ENCODE measurements at regions not wholly inside any gene's neighbourhood (a gene's known extent, or its start where the extent isn't known, plus 50 kb on each side); places are given as distances from the start of the nearest gene placed in this dataset.

GRCh38 chrX:22634083-22634482 is 361.4 kb downstream of the CBLL2 start:
- no peak overlapping the region for H3K4me3 ChIP-seq
- FAIRE-seq (no peak), DNase-seq (ENCODE audit: low read depth, low spot score) (no peak), ATAC-seq (no peak)
- no peak overlapping the region for H3K27ac ChIP-seq (ENCODE audit: control insufficient read depth, insufficient read depth)
- H3K9me3 ChIP-seq (replicated peaks; ENCODE audit: control insufficient read depth, insufficient read depth, low read length): no peaks in the 10 kb centered on the region
- no peaks in the 10 kb centered on the region for H3K36me3 ChIP-seq (ENCODE audit: control insufficient read depth in 2 of 2, insufficient read depth in 2 of 2, low read length in 1 of 2)
- intact Hi-C loops (cut with micrococcal nuclease; ENCODE audit: unreplicated experiment) (no loop called here), in situ Hi-C loops (cut with MboI) (no loop called here)
- no peaks in the 10 kb centered on the region for H3K79me2 ChIP-seq (ENCODE audit: control insufficient read depth, insufficient read depth, low read length)
- ChIA-PET RAD21 (ENCODE audit: unreplicated experiment) (no interaction called here), POLR2A (no interaction called here), SMC1A (ENCODE audit: uncharacterized antibody, unreplicated experiment) (no interaction called here), CTCF (no interaction called here)
- no peak for TF ChIP-seq CHD2 (IDR thresholded peaks at IDR 0.05; ENCODE audit: borderline replicate concordance, low read depth, low read length)
- no peak for TF ChIP-seq USF2 (IDR thresholded peaks at IDR 0.05; ENCODE audit: borderline replicate concordance, low read depth, low read length)
- TF ChIP-seq CEBPB (IDR thresholded peaks at IDR 0.05; ENCODE audit: borderline replicate concordance in 1 of 2, low read depth in 2 of 2, low read length in 2 of 2): no peak
- no peak for TF ChIP-seq MXI1 (IDR thresholded peaks at IDR 0.05; ENCODE audit: low read depth, low read length)
- no peak for TF ChIP-seq ZBTB40 (IDR thresholded peaks at IDR 0.05; ENCODE audit: borderline replicate concordance)
- TF ChIP-seq PAX5 (IDR thresholded peaks at IDR 0.05; ENCODE audit: borderline replicate concordance, low read depth, low read length): no peak
- no peak for TF ChIP-seq TBL1XR1 (IDR thresholded peaks at IDR 0.05; ENCODE audit: low read depth, low read length)
- TF ChIP-seq MTA3 (IDR thresholded peaks at IDR 0.05; ENCODE audit: borderline replicate concordance, low read length): no peak
- TF ChIP-seq CHD1 (IDR thresholded peaks at IDR 0.05; ENCODE audit: low read depth, low read length): no peak
- no peak for TF ChIP-seq NRF1 (conservative IDR thresholded peaks at IDR 0.05; ENCODE audit: low read depth, low read length)
- no peak for TF ChIP-seq EED (IDR thresholded peaks at IDR 0.05; ENCODE audit: low read depth)
- TF ChIP-seq MEF2A (IDR thresholded peaks at IDR 0.05; ENCODE audit: insufficient read depth, low read depth, low read length): no peak
- no peak for TF ChIP-seq IKZF2 (IDR thresholded peaks at IDR 0.05)
- no peak for TF ChIP-seq MYC (IDR thresholded peaks at IDR 0.05; ENCODE audit: insufficient read depth, insufficient read length, insufficient replicate concordance, low read length, severe bottlenecking)
- TF ChIP-seq IRF3 (IDR thresholded peaks at IDR 0.05): no peak
- TF ChIP-seq PAX8 (IDR thresholded peaks at IDR 0.05): no peak
- H3K4me1 ChIP-seq (ENCODE audit: control insufficient read depth, insufficient read depth, low read length): no peaks in the 10 kb centered on the region
- H3K27me3 ChIP-seq (replicated peaks in 1 of 2; ENCODE audit: control insufficient read depth in 2 of 2, insufficient read depth in 2 of 2, low read length in 1 of 2): no peaks in the 10 kb centered on the region
- 0% methylated on average over 4 of the region's 4 CpGs for WGBS (ENCODE audit: insufficient coverage, insufficient replicate concordance, low lambda C conversion rate, missing lambda C conversion rate)
- no peak overlapping the region for H3K9ac ChIP-seq (ENCODE audit: control insufficient read depth, insufficient read depth, low read length)
- no peak overlapping the region for H3K4me2 ChIP-seq (ENCODE audit: control insufficient read depth, insufficient read depth)
- H2AFZ ChIP-seq (ENCODE audit: control insufficient read depth, low read depth, low read length): no peak overlapping the region
- BruUV-seq (replicated peaks): no TSS peak
- H4K20me1 ChIP-seq (ENCODE audit: control insufficient read depth, insufficient read depth): no peaks in the 10 kb centered on the region
